ENCODE measurements at regions not wholly inside any gene's neighbourhood (a gene's known extent, or its start where the extent isn't known, plus 50 kb on each side); places are given as distances from the start of the nearest gene placed in this dataset.

- H3K9me3 ChIP-seq (ENCODE audit: control insufficient read depth in 1 of 2, insufficient read depth in 1 of 2, low read depth in 1 of 2, low read length in 2 of 2): no peaks in the 10 kb centered on the region
These were observed 72.5 kb upstream of the AGR3 start for GRCh38 chr7:16954321-16954720.

GRCh38 chr7:16958724-16959123 lies 76.9 kb upstream of the AGR3 start:
- BruUV-seq (replicated peaks): no TSS peak
- Histone ChIP-seq H3K79me2 (ENCODE audit: insufficient read depth, low read length) (no peaks in the 10 kb centered on the region), H3K27ac (ENCODE audit: low read depth, low read length) (no peak overlapping the region), H3K27me3 (ENCODE audit: insufficient read depth, low read length) (no peaks in the 10 kb centered on the region), H3K4me3 (replicated peaks in 1 of 2; ENCODE audit: low read depth in 1 of 2, low read length in 2 of 2) (no peak overlapping the region), H3K36me3 (ENCODE audit: control insufficient read depth in 1 of 2, insufficient read depth in 2 of 2, low read length in 2 of 2) (no peaks in the 10 kb centered on the region), H2AFZ (ENCODE audit: low read depth, low read length, poor library complexity, severe bottlenecking) (no peak overlapping the region), H3K9ac (ENCODE audit: low read length) (no peak overlapping the region), H3K9me3 (ENCODE audit: control insufficient read depth in 1 of 2, insufficient read depth in 1 of 2, low read depth in 1 of 2, low read length in 2 of 2) (no peaks in the 10 kb centered on the region), H3K4me2 (ENCODE audit: low read length) (no peak overlapping the region), H3K4me1 (ENCODE audit: control insufficient read depth in 1 of 2, insufficient read depth in 2 of 2, low read length in 2 of 2) (no peaks in the 10 kb centered on the region), H4K20me1 (ENCODE audit: insufficient read depth) (no peaks in the 10 kb centered on the region), H3K9me2 (ENCODE audit: insufficient read depth) (no peaks in the 10 kb centered on the region)
- ChIA-PET RAD21 (ENCODE audit: low non-redundant PET in 1 of 2, low total read pairs in 2 of 2, uncharacterized antibody in 2 of 2, unreplicated experiment in 2 of 2) (no interaction called here), CTCF (no interaction called here), POLR2A (no interaction called here)
- DNase-seq (ENCODE audit: low read depth, low spot score): no peak
- ATAC-seq: no peak
- TF ChIP-seq CEBPB (IDR thresholded peaks at IDR 0.05; ENCODE audit: low read depth): no peak
- intact Hi-C loops (cut with micrococcal nuclease): no loop called here

More at GRCh38 chr7:16954321-16954720, 72.5 kb upstream of the AGR3 start:
- Histone ChIP-seq H3K79me2 (ENCODE audit: insufficient read depth, low read length) (no peaks in the 10 kb centered on the region), H3K36me3 (ENCODE audit: control insufficient read depth in 1 of 2, insufficient read depth in 2 of 2, low read length in 2 of 2) (no peaks in the 10 kb centered on the region), H3K27me3 (ENCODE audit: insufficient read depth, low read length) (no peaks in the 10 kb centered on the region), H3K9ac (ENCODE audit: low read length) (no peak overlapping the region), H2AFZ (ENCODE audit: low read depth, low read length, poor library complexity, severe bottlenecking) (no peak overlapping the region), H3K4me1 (ENCODE audit: control insufficient read depth in 1 of 2, insufficient read depth in 2 of 2, low read length in 2 of 2) (no peaks in the 10 kb centered on the region), H3K27ac (ENCODE audit: low read depth, low read length) (no peak overlapping the region), H3K9me2 (ENCODE audit: insufficient read depth) (no peaks in the 10 kb centered on the region), H3K4me2 (ENCODE audit: low read length) (no peak overlapping the region), H4K20me1 (ENCODE audit: insufficient read depth) (no peaks in the 10 kb centered on the region), H3K4me3 (replicated peaks in 1 of 2; ENCODE audit: low read depth in 1 of 2, low read length in 2 of 2) (no peak overlapping the region)
- intact Hi-C loops (cut with micrococcal nuclease): no loop called here
- ChIA-PET POLR2A (no interaction called here), CTCF (no interaction called here), RAD21 (ENCODE audit: low non-redundant PET in 1 of 2, low total read pairs in 2 of 2, uncharacterized antibody in 2 of 2, unreplicated experiment in 2 of 2) (no interaction called here)
- no peak for TF ChIP-seq MAX (IDR thresholded peaks at IDR 0.05)
- ATAC-seq (no peak), DNase-seq (ENCODE audit: low read depth, low spot score) (no peak)
- BruUV-seq (replicated peaks): no TSS peak

DNA sequence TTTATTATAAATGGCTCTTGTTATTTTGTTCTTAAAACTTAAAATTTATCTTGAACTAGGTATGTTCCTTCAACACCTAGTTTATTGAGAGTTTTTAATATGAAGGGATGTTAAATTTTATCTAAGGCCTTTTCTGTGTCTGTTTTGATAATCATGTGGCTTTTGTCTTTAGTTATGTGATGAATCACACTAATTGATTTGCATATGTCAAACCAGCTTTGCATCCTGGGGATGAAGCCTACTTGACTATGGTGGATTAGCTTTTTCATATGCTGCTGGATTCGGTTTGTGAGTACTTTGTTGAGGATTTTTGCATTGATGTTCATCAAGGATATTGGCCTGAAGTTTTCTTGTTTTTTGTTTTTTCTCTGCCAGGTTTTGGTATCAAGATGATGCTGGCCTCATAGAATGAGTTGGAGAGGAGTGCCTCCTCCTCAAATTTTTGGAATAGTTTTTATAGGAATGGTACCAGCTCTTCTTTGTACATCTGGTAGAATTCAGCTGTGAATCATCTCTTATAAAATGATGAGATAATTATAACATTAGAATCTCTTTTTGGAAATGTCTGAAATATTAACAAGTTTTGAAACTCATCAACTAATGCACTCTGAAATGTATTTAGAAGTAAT lies 78.7 kb upstream of the AGR3 start:
- Histone ChIP-seq H3K4me3 (replicated peaks in 1 of 2; ENCODE audit: low read depth in 1 of 2, low read length in 2 of 2) (no peak overlapping the region), H2AFZ (ENCODE audit: low read depth, low read length, poor library complexity, severe bottlenecking) (no peak overlapping the region), H3K4me2 (ENCODE audit: low read length) (no peak overlapping the region), H3K9me2 (ENCODE audit: insufficient read depth) (no peaks in the 10 kb centered on the region), H3K27me3 (ENCODE audit: insufficient read depth, low read length) (no peaks in the 10 kb centered on the region), H3K9me3 (ENCODE audit: control insufficient read depth in 1 of 2, insufficient read depth in 1 of 2, low read depth in 1 of 2, low read length in 2 of 2) (no peaks in the 10 kb centered on the region), H3K27ac (ENCODE audit: low read depth, low read length) (no peak overlapping the region), H3K4me1 (ENCODE audit: control insufficient read depth in 1 of 2, insufficient read depth in 2 of 2, low read length in 2 of 2) (no peaks in the 10 kb centered on the region), H3K36me3 (ENCODE audit: control insufficient read depth in 1 of 2, insufficient read depth in 2 of 2, low read length in 2 of 2) (no peaks in the 10 kb centered on the region), H3K9ac (ENCODE audit: low read length) (no peak overlapping the region), H4K20me1 (ENCODE audit: insufficient read depth) (no peaks in the 10 kb centered on the region), H3K79me2 (ENCODE audit: insufficient read depth, low read length) (no peaks in the 10 kb centered on the region)
- ATAC-seq (no peak), DNase-seq (ENCODE audit: low read depth, low spot score) (no peak)
- RAD21 ChIA-PET (ENCODE audit: low non-redundant PET in 1 of 2, low total read pairs in 2 of 2, uncharacterized antibody in 2 of 2, unreplicated experiment in 2 of 2): interaction anchor here in 1 of 2 experiments (0.6 kb wide), 1 partner anchor 346 kb away, joined by 3 read pairs; no protein-coding TSS in a partner anchor
- TF ChIP-seq POLR2A (IDR thresholded peaks at IDR 0.05; ENCODE audit: borderline replicate concordance, extremely low read depth, insufficient read depth, insufficient read length) (no peak), SRF (IDR thresholded peaks at IDR 0.05; ENCODE audit: low read depth) (no peak), ELF1 (IDR thresholded peaks at IDR 0.05; ENCODE audit: borderline replicate concordance, low read depth) (no peak), EZH2 (IDR thresholded peaks at IDR 0.05) (no peak), JUND (IDR thresholded peaks at IDR 0.05) (no peak), SP1 (IDR thresholded peaks at IDR 0.05; ENCODE audit: low read depth) (no peak), ATF3 (IDR thresholded peaks at IDR 0.05) (no peak), RAD21 (IDR thresholded peaks at IDR 0.05; ENCODE audit: low read depth) (no peak), TCF7L2 (IDR thresholded peaks at IDR 0.05; ENCODE audit: borderline replicate concordance, extremely low read depth, insufficient read depth, insufficient read length) (no peak), ZNF274 (IDR thresholded peaks at IDR 0.05; ENCODE audit: low read depth, low read length) (no peak), FOSL1 (IDR thresholded peaks at IDR 0.05; ENCODE audit: low read depth) (no peak)
- CTCF ChIA-PET: no interaction called here
- POLR2A ChIA-PET: no interaction called here
- intact Hi-C loops (cut with micrococcal nuclease): no loop called here
- no TSS peak for BruUV-seq (replicated peaks)

All from HCT116 (cell line).